DMS153 (cell line): ENCODE measurements at regions not wholly inside any gene's neighbourhood (a gene's known extent, or its start where the extent isn't known, plus 50 kb on each side); places are given as distances from the start of the nearest gene placed in this dataset.

Experiments
- DNase-seq: peaks from one replicate; lab custom pipeline; 2025; lab: John Stamatoyannopoulos, UW

DNA sequence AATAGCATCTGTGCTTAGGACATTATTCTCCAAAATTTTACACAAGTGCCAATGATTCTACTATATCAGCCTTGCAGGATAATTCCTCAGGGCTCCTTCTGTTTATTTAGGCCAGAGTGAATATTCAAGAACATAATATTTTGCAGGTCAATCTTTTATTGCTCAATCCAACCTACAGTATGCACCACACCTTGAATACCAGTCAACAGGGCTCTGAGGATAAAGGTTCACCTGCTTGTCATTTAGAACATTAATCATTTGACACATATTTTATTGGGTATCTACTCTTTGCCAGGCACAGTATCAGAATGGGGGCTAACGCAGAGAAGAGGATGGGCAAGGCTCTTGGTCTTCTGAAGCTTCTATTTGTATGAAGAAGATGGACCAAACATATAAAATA, 66.2 kb upstream of the SHISA3 start:
- DNase-seq = no peak

GRCh38 chr4:42331914-42332368, 65.3 kb upstream of the SHISA3 start:
- no peak for DNase-seq

DNA sequence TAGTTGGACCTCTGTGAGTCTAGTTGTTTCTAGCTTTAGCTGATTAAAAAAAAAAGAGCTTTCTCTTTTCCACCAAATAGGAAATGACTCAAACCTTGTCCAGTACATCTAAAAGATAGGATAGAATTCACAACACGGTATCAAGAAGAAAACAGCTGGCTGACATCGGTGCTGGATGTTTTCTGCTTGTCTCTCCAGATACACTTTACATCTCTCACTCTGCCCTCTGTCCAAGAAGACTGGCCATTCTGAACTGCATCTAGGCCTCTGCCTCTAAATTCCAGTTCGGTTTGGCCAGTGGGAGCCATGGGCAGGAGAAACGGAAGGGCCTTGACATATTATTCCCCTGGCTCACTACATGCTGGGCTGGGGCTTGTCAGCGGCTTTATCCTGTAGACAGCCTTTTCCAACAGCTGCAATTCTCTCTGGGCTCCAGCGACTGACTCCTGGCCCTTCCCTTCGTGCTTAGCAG, 57.3 kb upstream of the SHISA3 start:
- DNase-seq = no peak

DNA sequence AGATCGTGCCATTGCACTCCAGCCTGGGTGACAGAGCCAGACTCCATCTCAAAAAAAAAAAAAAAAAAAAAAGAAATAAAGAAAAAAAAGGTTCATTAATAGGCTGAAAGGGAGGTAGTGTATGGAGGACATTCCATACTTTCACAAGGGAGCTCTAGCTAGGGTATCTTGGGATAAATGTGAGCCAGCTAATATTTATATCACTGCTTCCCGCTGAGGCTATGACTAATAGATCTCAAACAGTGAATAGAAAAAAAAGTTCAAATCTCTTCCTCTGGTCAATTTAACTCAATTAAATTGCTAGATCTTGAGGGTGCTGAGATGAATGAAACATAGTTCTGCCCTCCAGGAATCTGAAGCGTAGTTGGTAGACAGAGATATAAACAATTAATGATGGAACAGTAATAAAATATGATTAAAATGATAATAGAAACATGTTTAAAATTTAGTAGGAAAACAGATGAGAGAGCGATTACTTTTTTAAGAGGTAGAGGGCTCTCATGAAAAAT, 55.7 kb upstream of the SHISA3 start:
- no peak for DNase-seq

GRCh38 chr4:42342459-42342858, 54.8 kb upstream of the SHISA3 start:
- DNase-seq = no peak

- DNase-seq = no peak
Measured at GRCh38 chr4:42344309-42344708, 53.0 kb upstream of the SHISA3 start.

- no peak for DNase-seq
Measured at GRCh38 chr4:42344749-42345148, 52.5 kb upstream of the SHISA3 start.

DNA sequence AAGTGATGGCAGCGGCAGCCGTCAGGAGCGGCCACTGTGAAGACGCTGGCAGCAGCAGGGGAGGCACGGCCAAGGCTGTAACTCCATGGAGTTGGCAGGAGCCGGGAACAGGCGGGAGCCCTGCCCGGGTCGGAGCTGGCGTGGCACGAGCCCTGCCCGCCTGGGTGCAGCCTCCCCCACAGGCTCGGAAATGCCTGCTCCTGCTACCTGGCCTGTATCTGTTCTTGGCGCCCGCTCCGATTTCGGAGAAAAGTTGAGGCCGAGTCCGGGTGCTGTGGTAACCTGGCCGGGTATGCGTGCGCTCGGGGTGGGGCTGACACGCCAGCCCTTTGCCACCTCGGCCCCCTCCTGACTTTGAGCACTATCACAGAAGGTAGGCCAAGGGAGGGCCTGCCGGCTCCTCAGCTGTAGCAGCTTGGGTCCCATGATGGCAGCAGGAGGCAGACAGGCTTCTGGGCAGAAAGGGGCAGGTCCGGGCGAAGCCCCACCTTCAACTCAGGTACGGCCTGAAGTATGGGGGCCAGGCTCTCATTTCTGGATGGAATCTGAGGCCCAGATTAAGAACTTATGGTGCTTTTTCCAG, 51.2 kb upstream of the SHISA3 start:
- DNase-seq = no peak

DNA sequence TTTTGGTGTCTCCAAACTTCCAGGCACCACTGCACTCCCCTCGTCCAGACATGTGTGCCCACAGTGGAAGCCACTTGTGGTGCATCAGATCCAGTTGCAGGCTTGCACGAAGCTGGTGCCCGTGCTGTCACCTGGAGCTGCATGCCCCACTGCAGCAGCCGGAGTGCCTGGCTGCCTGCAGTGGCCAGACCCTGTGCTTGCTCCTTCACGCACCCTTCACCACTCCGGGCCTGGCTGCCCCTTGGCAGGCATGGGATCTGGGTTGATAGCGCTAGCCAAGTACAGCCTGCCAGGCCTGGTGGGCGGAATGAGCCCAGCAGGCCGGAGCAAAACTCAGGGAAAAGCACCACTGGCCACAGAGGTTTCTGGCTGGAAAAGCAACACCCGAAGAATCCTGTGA, 50.2 kb upstream of the SHISA3 start:
- DNase-seq = no peak
